HepG2 (cell line): ENCODE measurements at regions not wholly inside any gene's neighbourhood (a gene's known extent, or its start where the extent isn't known, plus 50 kb on each side); places are given as distances from the start of the nearest gene placed in this dataset.

Experiments used
- ATAC-seq: fragments of 200-7000 bp; cut with Tn5 transposase; 3 replicates; pipeline ENCODE4 v1.9.1; 2020; ENCODE audit warnings: mild to moderate bottlenecking, moderate library complexity
- BruUV-seq: library from RNA; stranded (reverse); fragments of 400-500 nt; replicated peaks from 2 replicates; lab custom pipeline; 2021; lab: Mats Ljungman, UMichigan
- CTCF ChIA-PET: fragments of 300-600 bp; formaldehyde crosslinking; extraction: SDS; loops from one replicate; lab custom pipeline; 2021; ENCODE audit warnings: low total read pairs, inconsistent platforms, low intra/inter-chr PET ratio; lab: Yijun Ruan, JAX
- POLR2A ChIA-PET: fragments of 350-600 bp; sonication (Branson Sonifier 250); formaldehyde crosslinking; loops from one replicate; lab custom pipeline; 2020; ENCODE audit warnings: antibody characterized with exemption, inconsistent platforms; lab: Yijun Ruan, JAX
- DNase-seq: peaks from one replicate; pipeline ENCODE4 v3.0.0-alpha.2; 2015; ENCODE audit warnings: low spot score
- FAIRE-seq: peaks from 3 replicates; lab custom pipeline; 2011; peaks lifted over from hg19 to GRCh38; lab: Jason Lieb, UNC
- H2AFZ ChIP-seq: one replicate; pipeline ENCODE4 v1.6.1; 2011; ENCODE audit warnings: low read length, inconsistent platforms
- H3K27ac ChIP-seq: fragments of 300-600 bp; 3 replicates; pipeline ENCODE4 v1.8.0; 2011; ENCODE audit warnings: mixed run types, mild to moderate bottlenecking, mixed read lengths, low read length, inconsistent platforms; ENCODE audit not compliant: insufficient read depth; ENCODE audit errors: extremely low read length
- H3K27me3 ChIP-seq, 2 experiments: fragments of 200-600 bp in 1 of 2; 2 replicates in 1 of 2; 3 replicates in 1 of 2; pipeline versions ENCODE4 v1.6.0 to v1.8.0; 2011; ENCODE audit warnings: low read length in 2 of 2, mild to moderate bottlenecking in 2 of 2, moderate library complexity in 2 of 2, inconsistent platforms in 1 of 2; ENCODE audit not compliant: insufficient read depth in 2 of 2, control insufficient read depth in 1 of 2
- H3K36me3 ChIP-seq, 2 experiments: fragments of 200-600 bp in 1 of 2; replicated peaks in 1 of 2; 2 replicates in 1 of 2; 3 replicates in 1 of 2; pipeline versions ENCODE4 v1.5.1 to v1.8.0; 2011; ENCODE audit warnings: low read length in 2 of 2, inconsistent platforms in 1 of 2; ENCODE audit not compliant: insufficient read depth in 2 of 2, control insufficient read depth in 1 of 2
- H3K4me1 ChIP-seq: 2 replicates; pipeline ENCODE4 v1.5.1; 2012; ENCODE audit warnings: low read length, inconsistent platforms; ENCODE audit not compliant: insufficient read depth
- H3K4me2 ChIP-seq: 2 replicates; pipeline ENCODE4 v1.6.0; 2011; ENCODE audit warnings: low read depth, low read length, inconsistent platforms
- H3K4me3 ChIP-seq, 3 experiments: fragments of 200-600 bp in 1 of 3; sonication (generic), shearing (Covaris generic) in 1 of 3; replicated peaks in 1 of 3; 2 replicates each; pipeline ENCODE4 v1.5.1; 2011 to 2016; ENCODE audit warnings: low read length in 3 of 3, inconsistent platforms in 2 of 3, low read depth in 2 of 3, mild to moderate bottlenecking in 2 of 3, control low read depth in 1 of 3, mixed read lengths in 1 of 3; ENCODE audit not compliant: insufficient read depth in 1 of 3
- H3K79me2 ChIP-seq: one replicate; pipeline ENCODE4 v1.6.1; 2011; ENCODE audit warnings: low read length, inconsistent platforms; ENCODE audit not compliant: insufficient read depth
- H3K9ac ChIP-seq: 2 replicates; pipeline ENCODE4 v1.6.0; 2011; ENCODE audit warnings: mild to moderate bottlenecking, low read depth, low read length, inconsistent platforms; ENCODE audit not compliant: insufficient read depth
- H3K9me3 ChIP-seq: 2 replicates; pipeline ENCODE4 v1.5.1; 2012; ENCODE audit warnings: mild to moderate bottlenecking, low read length
- H4K20me1 ChIP-seq: 2 replicates; pipeline ENCODE4 v1.6.0; 2011; ENCODE audit warnings: inconsistent platforms, mild to moderate bottlenecking, low read length, moderate library complexity; ENCODE audit not compliant: insufficient read depth
- BCL3 ChIP-seq: sonication (generic); formaldehyde crosslinking; IDR thresholded peaks from 2 replicates; pipeline ENCODE4 v1.5.1; 2020; ENCODE audit warnings: mild to moderate bottlenecking, missing genetic modification reagents, moderate library complexity
- EED ChIP-seq: sonication (generic); formaldehyde crosslinking; IDR thresholded peaks from 2 replicates; pipeline ENCODE4 v1.5.0; 2020; ENCODE audit warnings: mild to moderate bottlenecking, missing genetic modification reagents
- ETS1 ChIP-seq: sonication (generic); formaldehyde crosslinking; IDR thresholded peaks from 2 replicates; pipeline ENCODE4 v1.4.0; 2020; ENCODE audit warnings: missing genetic modification reagents
- MAX ChIP-seq: IDR thresholded peaks from 2 replicates; pipeline ENCODE4 v1.6.1; 2012; ENCODE audit warnings: inconsistent platforms
- PAX8 ChIP-seq: sonication (generic); formaldehyde crosslinking; IDR thresholded peaks from 2 replicates; pipeline ENCODE4 v1.8.0; 2022; ENCODE audit warnings: mild to moderate bottlenecking, missing genetic modification reagents, borderline replicate concordance
- TOE1 ChIP-seq: sonication (generic); formaldehyde crosslinking; IDR thresholded peaks from 2 replicates; pipeline ENCODE4 v1.4.0; 2020; ENCODE audit warnings: mild to moderate bottlenecking, missing genetic modification reagents
- ZFP82 ChIP-seq: sonication (generic); formaldehyde crosslinking; IDR thresholded peaks from 2 replicates; pipeline ENCODE4 v1.5.1; 2020; ENCODE audit warnings: mild to moderate bottlenecking, missing genetic modification reagents, borderline replicate concordance
- ZNF136 ChIP-seq: sonication (generic); formaldehyde crosslinking; IDR thresholded peaks from 2 replicates; pipeline ENCODE4 v1.8.1; 2022; ENCODE audit warnings: low read depth, mild to moderate bottlenecking, moderate library complexity, missing genetic modification reagents
- ZNF276 ChIP-seq: sonication (generic); formaldehyde crosslinking; IDR thresholded peaks from 2 replicates; pipeline ENCODE4 v1.4.0; 2020; ENCODE audit warnings: mild to moderate bottlenecking, low read depth, missing genetic modification reagents
- ZNF512B ChIP-seq: sonication (generic); formaldehyde crosslinking; IDR thresholded peaks from 2 replicates; pipeline ENCODE4 v1.5.1; 2020; ENCODE audit warnings: missing genetic modification reagents, mild to moderate bottlenecking, borderline replicate concordance
- ZNF761 ChIP-seq: sonication (generic); formaldehyde crosslinking; conservative IDR thresholded peaks from 2 replicates; pipeline ENCODE4 v1.4.0; 2020; ENCODE audit warnings: mild to moderate bottlenecking, missing genetic modification reagents
- ZUFSP ChIP-seq: sonication (generic); formaldehyde crosslinking; IDR thresholded peaks from 2 replicates; pipeline ENCODE4 v1.9.0; 2021; ENCODE audit warnings: missing genetic modification reagents, mild to moderate bottlenecking, borderline replicate concordance
- WGBS: methylation state at CpG from one replicate; pipeline ENCODE4 v1.1.6; 2017; ENCODE audit warnings: low lambda C conversion rate; 5-methylcytosine and 5-hydroxymethylcytosine counted together
- in situ Hi-C: cut with HindIII; loops from 2 replicates; pipeline ENCODE4 v1.10.0; 2017; ENCODE audit warnings: low pct_unique_long_range_greater_than_20kb; ENCODE audit not compliant: extremely low pct_ligation_motif_present
- intact Hi-C: fragments of 100-400 bp; cut with micrococcal nuclease; formaldehyde crosslinking; loops from one replicate; pipeline ENCODE4 v1.10.0; 2022; ENCODE audit not compliant: unreplicated experiment

- BruUV-seq: no TSS peak
- Histone ChIP-seq H3K4me2 (no peak overlapping the region), H3K9ac (no peak overlapping the region), H4K20me1 (no peaks in the 10 kb centered on the region), H3K4me3 (no peak overlapping the region)
- intact Hi-C loops: no loop called here
- CTCF ChIA-PET: no interaction called here
- TF ChIP-seq BCL3 (CRISPR knock-in tag): no peak
- TF ChIP-seq ETS1 (CRISPR knock-in tag): no peak
- no peak for TF ChIP-seq ZNF136 (CRISPR knock-in tag)
- no peak for TF ChIP-seq PAX8
- no peak for TF ChIP-seq ZUFSP (CRISPR knock-in tag)
- no peak for TF ChIP-seq ZNF512B (CRISPR knock-in tag)
- no peak for TF ChIP-seq EED (CRISPR knock-in tag)
- TF ChIP-seq ZNF761: no peak
- TF ChIP-seq TOE1 (CRISPR knock-in tag): no peak
- TF ChIP-seq ZFP82: no peak
- TF ChIP-seq ZNF276: no peak
- TF ChIP-seq MAX: no peak
- TF ChIP-seq, all 625 proteins: peak for 0
- H3K27me3 ChIP-seq: no peaks in the 10 kb centered on the region
- DNase-seq (no peak), ATAC-seq (no peak), FAIRE-seq (no peak)
- H3K4me1 ChIP-seq: no peaks in the 10 kb centered on the region
- in situ Hi-C loops: no loop called here
- H3K36me3 ChIP-seq: no peaks in the 10 kb centered on the region
- no peak overlapping the region for H2AFZ ChIP-seq
- no peaks in the 10 kb centered on the region for H3K9me3 ChIP-seq
- POLR2A ChIA-PET: no interaction called here
- no peak overlapping the region for H3K27ac ChIP-seq
- H3K79me2 ChIP-seq: no peaks in the 10 kb centered on the region
- 34% methylated on average over 5 of the region's 7 CpGs for WGBS
Measured at GRCh38 chr5:2913281-2913680, 161.8 kb upstream of the IRX2 start.
